Motor neuron (in vitro differentiated cells): ENCODE measurements at regions not wholly inside any gene's neighbourhood (a gene's known extent, or its start where the extent isn't known, plus 50 kb on each side); places are given as distances from the start of the nearest gene placed in this dataset.
A peak's percentile ranks its signal among the peaks of the same experiment; 100 is the strongest.

Experiments used
- ATAC-seq, 8 experiments: fragments of 200-7000 bp; cut with Tn5 transposase; replicated peaks in 6 of 8; 2 replicates each; pipeline ENCODE4 v1.8.0; 2021; ENCODE audit warnings: mild to moderate bottlenecking in 8 of 8, moderate library complexity in 8 of 8
- H3K27ac ChIP-seq, 2 donors: fragments of 250-450 bp; sonication (Bioruptor Pico); 2 replicates each; pipeline ENCODE4 v1.9.0; 2021; ENCODE audit warnings: antibody characterized with exemption in 2 of 2, mild to moderate bottlenecking in 2 of 2, moderate library complexity in 1 of 2
- H3K4me1 ChIP-seq, 2 donors: fragments of 250-450 bp; sonication (Bioruptor Pico); replicated peaks in 1 of 2; 2 replicates each; pipeline ENCODE4 v1.6.1; 2021; ENCODE audit warnings: antibody characterized with exemption in 2 of 2, mild to moderate bottlenecking in 2 of 2, moderate library complexity in 1 of 2
- H3K4me3 ChIP-seq, 5 donors: fragments of 250-450 bp; sonication (Bioruptor Pico); 2 replicates each; pipeline ENCODE4 v1.9.0; 2021; ENCODE audit warnings: antibody characterized with exemption in 5 of 5, mild to moderate bottlenecking in 5 of 5, moderate library complexity in 4 of 5
- WGBS, 10 experiments: fragments of 450-650 bp; shearing (Covaris generic); methylation state at CpG; one replicate each; pipeline ENCODE4 v1.0.0; 2022; 5-methylcytosine and 5-hydroxymethylcytosine counted together
- in situ Hi-C, 9 experiments: fragments of 400-800 bp; cut with MboI; loops; one replicate each; pipeline ENCODE4 v1.15.0; 2021; ENCODE audit warnings: low sequenced_read_pairs in 9 of 9, low pct_unique_long_range_greater_than_20kb in 2 of 9; ENCODE audit not compliant: unreplicated experiment in 9 of 9

DNA sequence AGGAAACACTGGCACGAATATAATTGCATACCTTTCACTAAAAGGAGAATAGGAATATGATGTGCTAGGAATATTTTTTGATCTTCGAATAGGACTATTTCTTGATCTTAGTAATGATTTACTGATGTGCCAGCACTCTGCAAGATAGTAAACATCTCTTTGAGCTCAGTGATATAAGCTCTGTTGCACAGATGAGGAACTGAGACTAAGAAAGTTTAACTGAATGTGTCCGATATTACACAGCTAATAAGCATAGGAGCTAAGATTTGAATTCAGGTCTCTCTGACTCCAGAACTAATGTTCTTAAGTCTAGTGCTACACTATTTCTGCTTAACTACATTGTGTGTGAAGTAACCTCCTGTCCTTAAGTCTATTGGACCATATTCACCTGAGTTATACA is 98.4 kb upstream of the PTPRZ1 start:
- 22 to 100% (median 89%) methylated on average over 1 to 3 of the region's 3 CpGs; no CpG with 5 or more reads in 2 of the 10 experiments for WGBS, 10 experiments
- H3K4me1 ChIP-seq: no peaks in the 10 kb centered on the region
- in situ Hi-C loops: no loop called here
- ATAC-seq: no peak
- no peak overlapping the region for H3K27ac ChIP-seq
- H3K4me3 ChIP-seq: no peak overlapping the region

DNA sequence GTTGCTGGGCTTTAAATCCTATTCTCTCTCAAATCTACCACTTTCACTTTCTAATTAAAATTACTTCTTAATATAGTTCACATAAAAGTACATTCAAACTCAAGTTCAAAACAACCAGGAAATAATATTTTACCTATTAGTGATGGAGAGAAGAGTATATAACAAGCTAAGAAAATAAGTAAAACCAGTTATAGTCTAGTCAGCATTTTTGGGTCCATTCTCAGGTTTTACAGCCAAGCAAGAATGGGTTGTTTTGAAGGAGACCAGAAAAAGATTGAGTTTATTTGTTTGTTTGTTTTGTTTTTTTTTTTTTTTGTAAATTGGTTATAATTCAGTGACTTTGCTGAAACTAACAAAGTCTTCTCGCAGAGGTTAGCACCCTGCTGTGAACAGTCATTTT is 106.3 kb upstream of the PTPRZ1 start:
- Histone ChIP-seq H3K27ac (no peak overlapping the region), H3K4me3 (no peak overlapping the region), H3K4me1 (no peaks in the 10 kb centered on the region)
- 18 to 100% (median 89%) methylated on average over 1 of the region's 1 CpG; no CpG with 5 or more reads in 1 of the 10 experiments for WGBS, 10 experiments
- in situ Hi-C loops: no loop called here
- ATAC-seq: no peak

DNA sequence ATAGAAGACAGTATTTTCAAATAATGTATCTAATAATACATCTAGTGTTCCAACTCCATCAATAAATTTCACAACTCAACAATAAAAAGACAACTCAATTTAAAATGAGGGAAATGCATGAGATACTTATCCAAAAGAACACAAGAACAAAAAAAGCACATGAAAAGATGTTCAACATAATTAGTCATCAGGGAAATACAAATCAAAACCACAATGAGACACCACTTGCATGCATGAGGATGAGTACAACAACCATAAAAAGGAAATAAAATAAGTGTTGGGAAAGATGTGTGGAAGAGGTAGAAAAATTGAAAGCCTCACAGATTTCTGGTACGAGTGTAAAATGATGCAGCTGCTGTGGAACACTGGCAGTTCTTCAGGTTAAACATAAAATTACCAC is 111.6 kb upstream of the PTPRZ1 start:
- ATAC-seq: peak in 2 of 8 experiments; percentile 29 to 35
- Histone ChIP-seq H3K4me3 (no peak overlapping the region), H3K4me1 (no peaks in the 10 kb centered on the region), H3K27ac (no peak overlapping the region)
- in situ Hi-C loops: no loop called here
- 20 to 100% (median 71%) methylated on average over 1 of the region's 1 CpG; no CpG with 5 or more reads in 2 of the 10 experiments for WGBS, 10 experiments

DNA sequence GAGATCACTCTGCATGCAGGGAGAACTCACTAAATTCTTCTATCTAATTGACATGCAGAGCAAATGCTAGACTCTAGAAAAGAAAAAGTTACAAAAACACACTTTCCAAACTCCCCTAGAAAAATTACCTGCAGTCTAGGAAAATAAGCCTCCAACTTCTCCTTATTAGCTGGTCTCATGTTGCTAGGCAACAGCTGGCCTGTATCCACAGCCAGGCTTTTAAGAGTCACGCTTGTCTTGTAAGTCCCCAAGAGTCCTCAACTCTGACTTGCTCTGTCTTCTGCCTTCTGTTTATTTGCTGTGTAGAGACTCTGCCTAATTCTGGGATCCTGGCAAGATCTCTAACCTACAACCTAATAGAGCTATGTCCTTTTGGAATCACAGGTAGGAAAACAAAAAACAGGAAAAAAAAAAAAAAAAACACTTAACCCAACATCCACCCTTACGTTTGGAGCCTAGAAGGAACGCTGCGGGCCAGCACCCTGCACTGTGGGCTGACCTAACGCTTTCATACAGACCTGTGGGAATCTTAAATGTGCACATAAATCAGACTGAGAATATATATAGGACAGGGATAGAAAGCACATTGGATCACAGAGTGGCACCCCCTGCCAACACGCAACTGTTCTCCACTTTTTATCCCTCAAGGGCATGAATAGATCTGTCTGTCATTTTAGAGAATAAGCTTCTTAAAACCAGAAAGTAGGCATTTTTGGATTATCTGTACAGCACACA is 117.0 kb upstream of the PTPRZ1 start:
- ATAC-seq: peak in 5 of 8 experiments; percentile 52 to 82 (median 65)
- in situ Hi-C loops: no loop called here
- no peak overlapping the region for H3K4me3 ChIP-seq
- H3K27ac ChIP-seq: no peak overlapping the region
- WGBS, 10 experiments: 0 to 84% (median 59%) methylated on average over 1 to 6 of the region's 6 CpGs; no CpG with 5 or more reads in 1 of the 10 experiments
- H3K4me1 ChIP-seq: peaks cover 3 to 8% of the 10 kb centered on the region in 2 donors

- in situ Hi-C loops: no loop called here
- peak in 1 of 8 experiments; percentile 9 for ATAC-seq
- H3K4me1 ChIP-seq: peaks cover 3 to 8% of the 10 kb centered on the region in 2 donors
- WGBS, 10 experiments: 17 to 89% (median 80%) methylated on average over 1 to 2 of the region's 2 CpGs; no CpG with 5 or more reads in 1 of the 10 experiments
- no peak overlapping the region for H3K27ac ChIP-seq
- H3K4me3 ChIP-seq: no peak overlapping the region
Measured at GRCh38 chr7:121755286-121755685, 117.7 kb upstream of the PTPRZ1 start.

- Histone ChIP-seq H3K4me1 (peaks cover 3 to 8% of the 10 kb centered on the region in 2 donors), H3K4me3 (no peak overlapping the region), H3K27ac (no peak overlapping the region)
- 44 to 100% (median 87%) methylated on average over 1 to 2 of the region's 2 CpGs; no CpG with 5 or more reads in 2 of the 10 experiments for WGBS, 10 experiments
- in situ Hi-C loops: no loop called here
- ATAC-seq: no peak
Measured at GRCh38 chr7:121753944-121754343, 119.0 kb upstream of the PTPRZ1 start.

DNA sequence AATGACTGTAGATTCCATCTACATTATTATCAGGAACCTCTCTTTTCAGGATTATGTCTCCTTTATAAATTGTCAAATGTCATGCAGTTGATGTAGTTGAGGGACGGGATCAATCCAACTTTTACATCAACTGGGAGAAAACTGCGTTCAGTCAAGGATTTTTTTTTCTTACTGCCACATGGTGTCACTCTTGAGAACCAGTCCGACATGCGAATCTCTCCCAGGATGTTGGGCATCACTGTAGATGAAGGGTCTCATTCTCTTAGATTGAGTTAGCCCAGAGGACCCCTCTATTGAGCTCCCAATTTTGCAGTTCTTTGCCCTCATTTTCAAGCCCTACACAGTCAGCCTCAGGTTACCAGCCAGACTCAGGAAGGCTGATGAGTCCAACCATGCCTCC is 120.3 kb upstream of the PTPRZ1 start:
- Histone ChIP-seq H3K4me1 (peaks cover 3 to 8% of the 10 kb centered on the region in 2 donors), H3K27ac (no peak overlapping the region), H3K4me3 (no peak overlapping the region)
- ATAC-seq: no peak
- in situ Hi-C loops: no loop called here
- 0 to 67% (median 24%) methylated on average over 2 to 4 of the region's 4 CpGs; no CpG with 5 or more reads in 4 of the 10 experiments for WGBS, 10 experiments

DNA sequence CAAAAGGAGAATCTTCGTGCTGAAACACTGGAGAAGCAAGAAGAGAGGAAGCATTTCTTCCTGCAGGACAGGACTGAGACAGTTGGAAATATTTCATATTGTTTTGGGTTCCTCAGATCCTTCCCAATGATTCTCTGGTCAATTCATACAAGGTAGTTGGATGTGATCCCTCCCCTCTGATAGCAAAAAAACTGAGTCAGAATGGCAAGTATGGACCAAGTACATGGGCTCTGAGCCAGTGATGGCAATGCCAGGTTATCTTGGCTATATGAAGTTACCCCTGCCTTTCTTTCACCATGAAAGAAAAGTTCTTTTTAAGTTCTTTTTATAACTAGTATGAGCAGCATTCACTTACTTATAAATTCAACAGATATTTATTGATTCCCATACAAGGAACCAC is 124.4 kb upstream of the PTPRZ1 start:
- ATAC-seq: no peak
- no peak overlapping the region for H3K27ac ChIP-seq
- H3K4me3 ChIP-seq: no peak overlapping the region
- WGBS, 10 experiments: 0 to 90% (median 62%) methylated on average over 1 of the region's 1 CpG; no CpG with 5 or more reads in 2 of the 10 experiments
- in situ Hi-C loops: loop anchor here in 2 of 9 experiments (10.0 to 25.0 kb wide), 2 partner anchors 239 to 246 kb away; no protein-coding TSS in a partner anchor
- H3K4me1 ChIP-seq: no peaks in the 10 kb centered on the region

GRCh38 chr7:121745856-121746255 is 127.1 kb upstream of the PTPRZ1 start:
- Histone ChIP-seq H3K27ac (no peak overlapping the region), H3K4me3 (no peak overlapping the region), H3K4me1 (no peaks in the 10 kb centered on the region)
- WGBS, 10 experiments: 0 to 100% (median 70%) methylated on average over 1 of the region's 1 CpG; no CpG with 5 or more reads in 6 of the 10 experiments
- in situ Hi-C loops: loop anchor here in 2 of 9 experiments (10.0 to 25.0 kb wide), 2 partner anchors 241 to 249 kb away; no protein-coding TSS in a partner anchor
- ATAC-seq: no peak

GRCh38 chr7:121744877-121745276 is 128.1 kb upstream of the PTPRZ1 start:
- 13 to 100% (median 86%) methylated on average over 1 to 2 of the region's 2 CpGs; no CpG with 5 or more reads in 1 of the 10 experiments for WGBS, 10 experiments
- Histone ChIP-seq H3K4me3 (no peak overlapping the region), H3K4me1 (no peaks in the 10 kb centered on the region), H3K27ac (no peak overlapping the region)
- in situ Hi-C loops: loop anchor here in 2 of 9 experiments (10.0 to 25.0 kb wide), 2 partner anchors 242 to 250 kb away; no protein-coding TSS in a partner anchor
- ATAC-seq: no peak

- H3K4me3 ChIP-seq: no peak overlapping the region
- H3K27ac ChIP-seq: no peak overlapping the region
- no peaks in the 10 kb centered on the region for H3K4me1 ChIP-seq
- ATAC-seq: no peak
- WGBS, 10 experiments: 0 to 85% (median 69%) methylated on average over 1 to 3 of the region's 3 CpGs
- in situ Hi-C loops: loop anchor here in 2 of 9 experiments (10.0 to 25.0 kb wide), 2 partner anchors 243 to 250 kb away; no protein-coding TSS in a partner anchor
Measured at GRCh38 chr7:121744319-121744718, 128.6 kb upstream of the PTPRZ1 start.

DNA sequence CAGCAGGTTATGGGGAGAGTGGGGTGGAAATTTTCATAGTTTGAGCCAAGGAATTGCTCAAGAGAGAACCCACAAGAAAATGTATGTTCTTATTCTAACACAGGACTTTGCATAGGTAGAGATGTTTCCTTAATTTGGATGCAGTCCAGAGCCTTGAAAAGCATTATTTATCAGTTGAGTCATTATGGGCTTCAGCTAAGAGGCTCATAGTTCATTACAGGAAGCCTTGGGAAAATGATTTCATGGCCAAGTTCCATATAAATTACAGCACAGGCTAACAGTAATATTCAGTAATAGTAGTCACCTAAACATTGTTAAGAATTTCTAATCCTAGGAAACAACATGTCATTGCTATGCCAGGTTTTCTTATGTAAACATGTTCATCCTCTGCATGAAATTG is 131.1 kb upstream of the PTPRZ1 start:
- in situ Hi-C loops: loop anchor here in 2 of 9 experiments (10.0 to 25.0 kb wide), 2 partner anchors 245 to 253 kb away; no protein-coding TSS in a partner anchor
- H3K4me3 ChIP-seq: no peak overlapping the region
- peak in 4 of 8 experiments; percentile 38 to 52 (median 44) for ATAC-seq
- H3K27ac ChIP-seq: no peak overlapping the region
- H3K4me1 ChIP-seq: no peaks in the 10 kb centered on the region

- Histone ChIP-seq H3K4me3 (no peak overlapping the region), H3K4me1 (no peaks in the 10 kb centered on the region), H3K27ac (no peak overlapping the region)
- in situ Hi-C loops: loop anchor here in 1 of 9 experiments (25.0 kb wide), 1 partner anchor 248 kb away; no protein-coding TSS in a partner anchor
- 17 to 75% (median 44%) methylated on average over 1 to 3 of the region's 3 CpGs; no CpG with 5 or more reads in 2 of the 10 experiments for WGBS, 10 experiments
- no peak for ATAC-seq
Measured at GRCh38 chr7:121739465-121739864, 133.5 kb upstream of the PTPRZ1 start.
